GM03348 (cell line): ENCODE measurements at regions not wholly inside any gene's neighbourhood (a gene's known extent, or its start where the extent isn't known, plus 50 kb on each side); places are given as distances from the start of the nearest gene placed in this dataset.
A peak's percentile ranks its signal among the peaks of the same experiment; 100 is the strongest.

Source experiments
- DNase-seq: peaks from one replicate; pipeline ENCODE4 v3.0.0; 2012; ENCODE audit warnings: low spot score

- DNase-seq: peak; percentile 44
These were observed 76.7 kb upstream of the UNC5A start for GRCh38 chr5:176733406-176734262.

GRCh38 chr5:176734756-176735342, 75.5 kb upstream of the UNC5A start:
- DNase-seq: no peak

DNA sequence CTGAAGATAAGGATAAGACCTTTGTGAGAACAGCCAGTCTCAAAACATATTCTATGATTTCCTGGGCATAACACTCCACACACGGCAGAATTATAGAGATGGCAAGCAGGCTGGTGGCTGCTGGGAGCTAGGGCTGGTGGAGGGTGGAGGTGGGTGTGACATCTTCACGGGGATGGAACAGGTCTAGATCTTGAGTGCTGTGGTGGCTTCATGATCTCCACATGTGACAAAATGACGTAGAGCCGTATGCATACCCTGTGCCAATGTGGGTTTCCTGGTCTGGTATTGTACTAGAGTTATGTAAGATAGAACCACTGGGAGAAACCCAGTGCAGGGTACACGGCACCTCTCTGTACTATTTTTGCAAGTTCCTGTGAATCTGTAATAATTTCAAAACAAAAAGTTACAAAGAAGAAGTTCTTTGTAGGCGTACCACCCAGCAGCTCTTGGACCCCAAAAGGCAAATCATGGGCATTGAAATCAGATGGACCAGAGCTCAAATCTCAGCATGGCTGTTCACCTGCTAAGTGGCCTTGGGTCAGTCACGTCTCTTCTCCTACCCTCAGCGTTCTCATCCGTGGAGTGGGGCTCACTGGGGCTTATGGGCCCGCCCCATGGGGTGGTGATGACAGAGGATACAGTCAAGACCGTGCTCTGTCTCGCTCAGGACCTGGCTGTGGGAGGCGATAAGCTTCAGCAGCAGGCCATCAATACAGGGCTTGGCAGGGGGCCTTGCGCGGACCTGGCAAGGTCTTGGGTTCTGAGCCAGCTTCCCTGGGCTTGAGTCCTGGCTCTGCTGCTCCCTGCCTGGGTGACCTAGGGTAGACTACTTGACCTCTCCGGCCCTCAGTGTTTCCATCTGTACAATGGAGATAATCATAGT, 74.7 kb upstream of the UNC5A start:
- DNase-seq: no peak

- DNase-seq: no peak
These were observed 73.9 kb upstream of the UNC5A start for GRCh38 chr5:176736301-176736930.

- no peak for DNase-seq
These were observed 73.2 kb upstream of the UNC5A start for GRCh38 chr5:176736931-176737745.

GRCh38 chr5:176737746-176738636, 72.4 kb upstream of the UNC5A start:
- DNase-seq: no peak

DNA sequence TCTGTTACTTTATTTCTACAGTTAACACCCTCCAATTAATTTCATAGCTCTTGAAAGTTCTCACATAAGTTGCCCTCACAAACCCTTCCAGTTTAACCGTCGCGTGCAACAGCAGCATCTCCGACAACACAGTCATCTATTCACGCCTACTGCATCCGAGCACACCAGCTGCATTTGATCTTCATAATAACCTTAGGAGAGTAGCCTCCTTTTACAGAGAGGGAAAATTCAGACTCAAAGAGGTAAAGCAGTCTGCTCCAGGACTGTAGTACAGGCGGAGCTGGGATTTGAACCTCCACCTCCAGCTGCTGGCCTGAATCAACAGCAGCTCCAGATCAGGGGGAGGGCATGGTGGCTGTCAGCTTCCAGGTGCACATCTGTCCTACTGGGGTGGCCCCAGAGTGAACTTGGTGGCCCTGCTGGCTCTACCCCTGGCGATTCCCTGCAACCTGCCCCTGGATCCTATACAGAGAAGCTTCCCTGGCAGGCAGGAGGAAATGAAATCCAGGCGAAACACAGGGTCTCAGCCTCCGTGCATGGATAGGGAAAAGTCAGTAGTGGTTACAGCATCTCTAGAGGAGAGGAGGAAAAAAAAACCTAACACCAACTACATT, 71.6 kb upstream of the UNC5A start:
- no peak for DNase-seq

DNA sequence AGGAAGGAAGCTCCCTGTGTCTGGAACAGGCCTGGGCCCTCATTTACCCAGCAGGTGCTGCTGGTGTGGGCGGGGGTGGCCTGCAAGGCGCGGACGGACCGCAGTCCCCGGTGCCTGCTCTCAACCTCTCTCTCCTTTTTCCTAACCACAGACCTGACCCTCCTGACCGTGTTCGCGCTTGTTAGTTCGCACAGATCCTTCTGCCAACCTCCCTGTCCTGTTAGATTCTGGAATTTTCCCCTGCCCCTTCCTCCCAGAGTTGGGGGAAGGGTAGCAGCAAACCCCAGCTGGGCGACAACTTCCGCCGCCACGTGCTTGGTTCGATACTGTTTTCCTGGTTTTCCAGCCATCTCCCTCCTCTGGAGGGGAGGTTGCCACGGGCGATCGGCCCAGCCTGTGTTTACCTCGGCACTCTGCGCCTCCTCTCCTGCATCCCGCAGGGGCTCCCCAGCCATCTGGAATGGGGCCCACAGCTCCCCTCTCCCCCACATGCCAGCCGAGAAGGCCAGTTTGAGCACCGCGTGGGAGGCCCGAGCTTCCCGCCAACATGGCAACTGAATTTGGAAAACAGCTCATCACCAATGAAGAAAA, 70.8 kb upstream of the UNC5A start:
- no peak for DNase-seq

DNA sequence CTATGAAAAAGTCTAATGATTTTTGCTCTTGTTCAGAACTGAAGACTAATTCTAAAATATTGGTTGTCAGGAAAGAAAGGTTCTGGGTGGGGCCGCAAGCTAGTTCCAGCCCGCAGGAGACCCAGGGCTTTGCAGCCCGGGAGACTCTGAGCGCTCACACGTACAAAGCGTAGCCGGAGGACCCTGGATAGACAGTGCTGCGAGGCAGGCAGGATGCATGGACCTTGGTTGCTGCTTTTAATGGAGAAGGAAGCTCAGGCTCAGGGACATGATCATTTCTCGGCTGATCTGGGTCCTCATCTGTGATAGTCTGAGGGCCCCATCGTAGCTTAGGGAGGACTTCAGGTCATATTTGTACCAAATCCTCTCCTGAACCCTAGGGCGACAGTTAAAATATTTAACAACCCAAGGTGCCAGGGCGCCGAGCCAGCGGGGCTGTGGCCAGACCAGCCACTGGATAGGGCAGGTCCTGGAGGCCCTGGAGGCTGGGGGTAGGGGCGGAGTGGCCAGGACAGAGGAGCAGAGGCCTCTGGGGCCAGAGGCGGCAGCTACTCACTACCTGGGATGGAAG, 70.1 kb upstream of the UNC5A start:
- no peak for DNase-seq

GRCh38 chr5:176740702-176741496, 69.5 kb upstream of the UNC5A start:
- DNase-seq: no peak

GRCh38 chr5:176741561-176742211, 68.7 kb upstream of the UNC5A start:
- no peak for DNase-seq

- no peak for DNase-seq
These were observed 67.9 kb upstream of the UNC5A start for GRCh38 chr5:176742246-176743105.

DNA sequence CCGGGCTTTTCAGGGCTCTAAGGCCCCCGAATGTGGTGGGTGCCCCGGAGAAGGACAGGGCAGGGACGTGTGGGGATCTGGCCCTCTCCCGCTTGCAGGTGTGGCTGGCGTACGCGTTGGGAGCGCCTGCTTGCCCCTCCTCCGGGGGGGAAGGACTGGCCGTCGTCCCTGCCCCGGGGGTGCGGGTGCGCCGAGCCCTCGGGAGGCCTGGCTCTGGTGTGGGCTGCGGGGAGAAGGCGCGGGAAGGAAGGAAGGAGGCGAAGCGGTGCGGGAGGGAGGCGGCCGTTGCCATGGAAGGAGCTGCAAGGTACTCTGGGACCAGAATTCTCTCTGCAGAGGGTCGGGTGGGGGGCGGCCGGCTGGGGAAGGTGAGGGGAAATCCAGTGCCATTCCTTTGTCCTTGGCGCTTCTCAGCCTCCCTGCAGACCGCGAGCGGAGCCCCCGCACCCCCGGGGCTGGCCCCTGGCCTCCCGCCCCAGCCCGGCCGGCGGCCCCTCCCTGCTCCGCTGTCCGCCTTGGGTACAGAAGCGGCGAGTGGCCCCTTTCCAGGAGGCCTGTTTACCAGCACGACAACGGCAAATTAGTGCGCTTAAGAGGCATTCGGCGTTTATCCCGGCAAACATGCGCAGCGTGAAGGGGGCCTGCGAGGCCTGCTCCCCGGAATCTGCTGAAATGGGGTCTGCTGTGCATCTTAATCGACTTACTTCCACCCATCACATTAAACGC, 67.1 kb upstream of the UNC5A start:
- DNase-seq: no peak

DNA sequence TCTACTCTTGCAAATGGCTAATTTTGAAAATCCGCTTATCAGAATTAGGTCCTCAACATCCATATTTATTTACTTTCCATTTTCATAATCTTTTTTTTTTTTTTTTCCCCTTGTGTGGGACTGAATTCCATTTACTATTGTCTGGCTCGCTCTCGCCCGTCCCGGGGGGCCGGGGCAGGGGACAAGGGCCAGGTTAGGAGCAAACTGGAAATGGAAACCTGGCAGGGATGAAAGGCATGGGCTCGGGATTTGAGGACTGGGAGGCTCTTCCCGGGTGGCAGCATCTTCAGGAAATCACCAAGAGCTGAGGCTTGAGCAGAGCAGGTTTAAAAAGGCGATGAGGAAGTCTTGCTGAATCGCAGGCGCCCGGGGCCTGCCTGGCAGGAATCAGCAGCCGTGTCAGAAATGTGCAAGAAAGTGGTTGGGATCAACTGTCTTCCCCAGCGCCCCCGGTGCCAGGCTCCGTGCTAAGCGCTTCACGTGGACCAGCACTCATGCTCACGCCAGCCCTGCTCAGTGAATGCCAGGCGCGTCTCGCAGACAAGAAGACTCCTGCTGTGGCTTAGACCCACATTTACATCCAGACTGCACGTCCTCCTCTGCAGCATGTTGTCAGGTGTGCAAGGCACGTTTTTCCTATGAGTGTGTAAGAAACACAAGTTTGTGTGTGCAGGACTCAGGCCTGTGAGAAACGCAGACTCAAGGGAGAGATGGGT, 66.3 kb upstream of the UNC5A start:
- no peak for DNase-seq

- DNase-seq: no peak
These were observed 65.8 kb upstream of the UNC5A start for GRCh38 chr5:176744584-176744965.
